Glomerular visceral epithelial cell (primary cell): ENCODE measurements at regions not wholly inside any gene's neighbourhood (a gene's known extent, or its start where the extent isn't known, plus 50 kb on each side); places are given as distances from the start of the nearest gene placed in this dataset.
A peak's percentile ranks its signal among the peaks of the same experiment; 100 is the strongest.

Experiments
- DNase-seq: peaks from one replicate; pipeline ENCODE4 v3.0.0-alpha.2; 2016; ENCODE audit errors: extremely low spot score

DNA sequence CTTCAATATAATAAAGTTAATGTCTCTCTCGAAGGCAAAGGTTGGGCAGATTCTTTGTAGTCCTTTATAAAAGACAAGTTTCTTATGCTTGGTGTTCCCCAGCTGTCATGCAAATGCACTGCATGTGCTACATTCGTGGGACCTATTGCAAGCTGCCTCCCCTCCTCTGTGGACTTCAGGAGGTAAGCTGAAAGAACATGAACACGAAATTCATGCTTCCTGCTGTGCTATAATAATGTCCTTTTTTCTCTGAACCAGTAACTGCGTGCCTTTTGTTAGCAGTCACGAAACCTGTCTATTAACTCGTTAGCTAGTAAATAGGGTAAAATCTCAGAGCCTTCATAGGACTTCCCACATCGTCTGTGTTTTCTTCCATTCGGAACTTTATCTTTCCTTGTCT is 363.5 kb downstream of the CDH9 start:
- DNase-seq, result no peak

DNA sequence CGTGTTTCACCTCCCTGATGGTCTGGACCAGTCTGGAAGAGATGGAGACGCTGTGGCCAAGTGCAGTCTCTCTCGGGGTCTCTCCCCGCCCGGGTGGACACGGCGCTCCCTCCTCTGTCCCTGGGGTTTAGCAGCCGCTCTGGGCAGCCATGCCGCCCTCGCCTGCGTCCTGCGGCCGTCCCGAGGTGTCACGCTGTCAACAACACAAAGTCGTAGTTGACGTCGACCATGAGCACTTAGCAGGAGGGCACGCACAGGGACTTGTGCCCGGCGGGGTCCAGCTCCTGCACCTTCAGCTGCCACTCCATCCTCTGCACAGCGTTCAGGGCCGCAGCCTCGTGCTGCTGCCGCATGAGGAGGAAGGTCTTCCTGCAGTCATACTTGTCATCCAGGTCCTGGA is 368.9 kb downstream of the CDH9 start:
- DNase-seq, result no peak

- no peak for DNase-seq
Measured at GRCh38 chr5:26669031-26669430, 369.4 kb downstream of the CDH9 start.

GRCh38 chr5:26666371-26666770 is 372.0 kb downstream of the CDH9 start:
- no peak for DNase-seq

GRCh38 chr5:26663500-26663899 is 374.9 kb downstream of the CDH9 start:
- no peak for DNase-seq

GRCh38 chr5:26662806-26663360 is 375.5 kb downstream of the CDH9 start:
- no peak for DNase-seq

DNA sequence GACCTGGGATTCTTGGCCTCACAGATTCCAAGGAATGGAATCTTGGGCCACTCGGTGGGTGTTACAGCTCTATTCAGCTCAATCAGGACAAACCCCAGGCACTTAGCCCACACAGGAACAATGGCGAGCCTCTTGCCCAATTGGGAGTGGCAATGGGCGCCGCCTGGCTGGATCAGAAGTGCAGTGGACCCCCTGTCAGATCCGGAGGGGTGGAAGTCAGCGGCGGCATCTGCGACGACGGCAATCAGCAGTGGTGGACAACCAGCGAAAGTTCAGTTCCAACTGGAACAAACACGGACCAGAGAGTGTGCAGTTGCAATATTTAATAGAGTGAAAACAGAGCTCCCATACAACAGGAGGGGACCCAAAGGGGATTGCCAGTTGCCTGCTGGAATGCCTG is 378.3 kb downstream of the CDH9 start:
- DNase-seq, result no peak

- DNase-seq, result no peak
Measured at GRCh38 chr5:26649000-26649399, 389.4 kb downstream of the CDH9 start.

DNA sequence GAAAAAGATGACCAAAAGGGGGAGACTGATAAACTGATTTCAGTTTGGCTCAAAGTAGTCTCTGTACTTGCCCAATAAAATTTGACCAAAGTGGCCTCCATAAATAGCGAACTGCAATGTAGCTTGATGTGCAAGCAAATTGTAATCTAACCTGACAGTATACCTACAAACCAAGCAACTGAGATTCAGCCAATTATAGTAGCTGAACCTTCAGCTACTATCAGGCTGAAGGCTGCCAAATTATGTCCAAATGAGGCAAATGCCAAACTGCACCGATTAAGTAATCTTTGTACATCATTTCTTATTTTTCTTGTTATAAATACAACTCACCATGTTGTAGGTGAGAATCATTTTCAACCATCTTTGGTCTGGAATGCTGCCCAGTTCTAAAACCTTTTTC is 390.6 kb downstream of the CDH9 start:
- DNase-seq, result no peak

DNA sequence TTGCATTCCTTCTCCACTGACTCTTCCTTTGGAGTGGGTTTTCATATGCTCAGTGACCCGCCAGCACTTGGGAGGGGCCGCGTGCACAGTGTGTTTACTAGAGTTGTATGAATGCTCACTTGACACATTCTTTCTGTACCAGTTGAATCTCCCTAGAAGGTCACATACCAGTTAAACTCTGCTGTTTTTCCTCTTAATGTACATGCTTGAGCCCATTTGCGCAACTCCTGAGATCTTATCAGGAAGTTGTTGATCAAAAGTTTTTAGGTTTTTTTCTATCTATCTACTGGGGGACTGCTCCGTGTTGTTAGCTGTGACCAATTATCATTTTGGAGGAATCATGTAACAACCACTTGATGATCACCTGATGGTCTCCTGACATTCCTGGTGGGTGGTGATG is 392.7 kb downstream of the CDH9 start:
- no peak for DNase-seq

GRCh38 chr5:26641492-26641891 is 396.9 kb downstream of the CDH9 start:
- no peak for DNase-seq

GRCh38 chr5:26625099-26625498 is 413.3 kb downstream of the CDH9 start:
- no peak for DNase-seq

DNA sequence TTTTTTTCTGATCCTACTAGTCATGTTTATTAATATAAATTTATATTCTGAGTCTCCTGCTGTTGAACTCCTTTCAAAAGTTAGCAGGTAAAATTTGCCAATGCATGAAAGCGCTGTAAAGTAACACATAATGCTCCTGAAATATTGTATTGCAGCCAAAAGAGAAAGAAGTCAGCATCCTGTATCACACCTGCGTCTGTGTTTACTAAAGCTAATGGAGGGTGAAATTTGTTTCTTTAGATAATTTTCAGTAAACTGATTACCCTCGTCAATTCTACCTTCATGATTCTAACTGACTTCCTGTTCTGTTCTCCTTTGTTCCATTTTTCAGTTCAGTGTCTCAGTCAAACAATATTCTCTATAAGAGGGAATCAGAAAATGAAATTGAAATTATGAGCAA is 415.4 kb downstream of the CDH9 start:
- DNase-seq, result no peak

DNA sequence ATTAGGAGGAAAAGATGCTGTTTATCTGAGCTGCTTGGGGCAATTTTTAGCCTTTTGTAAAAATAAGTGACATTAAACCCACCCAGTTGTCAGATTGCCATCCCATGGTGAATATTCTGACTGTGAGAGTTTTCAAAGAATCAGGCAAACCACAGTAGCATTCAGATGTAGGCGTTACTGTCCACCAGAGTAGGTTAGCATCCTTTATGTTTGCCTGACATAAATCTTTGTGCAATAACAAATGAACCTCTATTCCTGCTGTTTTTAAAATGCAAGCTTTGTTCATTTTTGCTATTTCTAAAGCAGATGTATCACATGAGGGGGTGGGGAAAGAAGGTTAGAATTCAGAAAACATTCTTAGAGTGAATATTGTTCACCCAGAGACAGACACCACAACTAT is 427.8 kb downstream of the CDH9 start:
- no peak for DNase-seq

DNA sequence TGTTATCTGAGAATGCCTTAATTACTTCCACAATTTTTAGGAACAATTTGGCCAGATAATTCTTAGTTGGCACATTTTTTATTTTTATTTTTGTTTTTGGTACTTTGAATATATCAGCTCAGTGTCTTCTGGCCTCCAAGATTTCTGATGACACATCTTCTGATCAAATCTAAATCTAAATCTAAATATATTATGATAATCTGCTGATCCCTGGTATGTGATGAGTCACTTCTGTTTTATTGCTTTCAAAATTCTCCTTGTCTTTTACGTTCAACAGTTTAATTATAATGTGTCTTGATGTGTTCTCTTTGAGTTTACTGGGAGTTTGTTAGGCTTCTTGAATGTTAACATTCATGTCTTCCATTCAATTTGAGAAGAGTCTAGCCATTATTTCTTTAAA is 436.8 kb downstream of the CDH9 start:
- no peak for DNase-seq

GRCh38 chr5:26582350-26583045 is 455.9 kb downstream of the CDH9 start:
- DNase-seq, result peak; percentile 4

- peak; percentile 17 for DNase-seq
Measured at GRCh38 chr5:26579712-26580111, 458.7 kb downstream of the CDH9 start.

DNA sequence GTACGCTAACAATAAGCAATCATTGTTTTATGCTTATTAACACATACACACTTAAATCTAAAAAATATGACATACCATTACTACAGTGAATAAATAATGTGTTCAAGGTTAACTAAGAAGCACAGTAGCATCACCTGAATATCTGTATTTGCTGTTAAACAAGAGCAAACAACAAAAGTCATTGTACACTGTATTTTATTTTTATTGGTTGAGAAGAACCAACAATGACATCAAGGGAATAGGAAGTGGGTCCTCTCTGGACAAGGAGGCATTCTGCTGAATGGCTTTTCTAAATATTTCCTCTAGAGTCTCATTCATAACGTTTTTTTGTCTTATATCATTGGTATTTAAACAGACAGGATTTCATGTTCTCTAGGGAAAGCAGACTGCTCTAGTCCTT is 460.4 kb downstream of the CDH9 start:
- DNase-seq, result no peak

DNA sequence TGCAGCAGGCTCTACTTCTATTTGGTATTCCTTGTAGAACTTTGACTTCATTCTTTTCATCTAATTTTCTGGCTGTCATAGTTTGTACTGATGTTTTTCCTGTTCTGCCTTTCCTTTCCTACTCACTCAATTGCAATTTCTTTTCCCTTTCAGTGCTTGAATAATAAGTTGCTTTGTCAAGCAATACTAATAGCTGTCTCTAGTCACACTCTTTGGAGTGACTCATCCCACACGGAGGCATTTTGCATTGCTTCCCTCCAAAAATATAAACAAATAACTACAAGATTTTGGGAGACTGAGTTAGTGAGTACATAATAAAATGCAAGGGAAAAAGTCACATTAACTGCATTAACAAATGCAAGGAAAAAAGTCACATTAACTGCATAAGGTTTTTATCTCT is 465.9 kb downstream of the CDH9 start:
- DNase-seq, result no peak

- no peak for DNase-seq
Measured at GRCh38 chr5:26569929-26570258, 468.5 kb downstream of the CDH9 start.

GRCh38 chr5:26569241-26569928 is 469.0 kb downstream of the CDH9 start:
- no peak for DNase-seq

- no peak for DNase-seq
Measured at GRCh38 chr5:26568316-26568715, 470.1 kb downstream of the CDH9 start.

DNA sequence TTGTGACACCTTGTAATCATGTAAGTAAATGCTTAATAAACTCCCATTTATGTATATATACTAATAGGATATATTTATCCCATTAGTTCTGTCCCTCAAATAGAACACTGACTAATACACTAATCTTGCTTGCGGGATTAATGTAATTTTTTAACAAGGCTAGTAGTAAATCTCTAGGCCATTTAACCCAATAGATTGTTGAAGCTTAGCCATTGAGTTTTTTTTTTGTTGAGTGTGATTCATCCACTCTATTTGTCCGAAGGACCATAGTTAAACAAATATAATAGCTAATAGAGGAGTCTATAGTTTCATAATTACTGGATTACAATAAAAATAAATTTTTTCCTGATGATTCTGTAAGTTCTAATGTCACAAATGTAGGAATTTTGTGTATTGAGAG is 474.4 kb downstream of the CDH9 start:
- DNase-seq, result no peak

DNA sequence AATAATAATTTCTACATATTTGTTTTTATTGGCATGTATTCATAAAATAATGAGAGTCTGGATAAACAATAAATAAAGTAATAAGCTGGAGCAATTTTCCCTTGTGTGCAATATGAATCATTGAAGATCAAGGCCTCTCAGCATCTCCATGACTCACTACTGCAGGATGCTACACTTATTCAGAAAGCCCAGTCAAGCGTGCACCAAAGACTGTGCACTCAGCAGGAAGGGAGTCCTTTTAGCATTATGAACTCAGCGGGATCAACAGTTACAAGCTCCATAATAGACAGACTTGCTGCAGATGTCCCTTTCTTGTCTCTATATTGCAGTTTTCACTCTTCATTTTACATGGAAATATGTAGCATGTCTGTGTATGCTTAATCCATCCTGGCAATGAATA is 485.3 kb downstream of the CDH9 start:
- DNase-seq, result peak; percentile 85
